Astrocyte (in vitro differentiated cells and primary cell): ENCODE measurements at regions not wholly inside any gene's neighbourhood (a gene's known extent, or its start where the extent isn't known, plus 50 kb on each side); places are given as distances from the start of the nearest gene placed in this dataset.
A peak's percentile ranks its signal among the peaks of the same experiment; 100 is the strongest.

Source experiments
- DNase-seq: peaks from one replicate; pipeline ENCODE4 v3.0.0-alpha.2; 2010; ENCODE audit warnings: low read depth
- FAIRE-seq: peaks from 2 replicates; lab custom pipeline; 2011; peaks lifted over from hg19 to GRCh38; lab: Jason Lieb, UNC
- H2AFZ ChIP-seq: 2 replicates; pipeline ENCODE4 v1.6.0; 2012; ENCODE audit warnings: low read depth, low read length, inconsistent platforms
- H3K27ac ChIP-seq: 2 replicates; pipeline ENCODE4 v1.5.1; 2011; ENCODE audit warnings: low read depth, low read length, inconsistent platforms
- H3K27me3 ChIP-seq: 2 replicates; pipeline ENCODE4 v1.6.0; 2011; ENCODE audit warnings: low read length, inconsistent platforms; ENCODE audit not compliant: insufficient read depth
- H3K36me3 ChIP-seq: 2 replicates; pipeline ENCODE4 v1.5.1; 2011; ENCODE audit warnings: low read length, inconsistent platforms; ENCODE audit not compliant: insufficient read depth
- H3K4me1 ChIP-seq: 2 replicates; pipeline ENCODE4 v1.5.1; 2011; ENCODE audit warnings: low read length, inconsistent platforms; ENCODE audit not compliant: insufficient read depth
- H3K4me2 ChIP-seq: 2 replicates; pipeline ENCODE4 v1.6.0; 2012; ENCODE audit warnings: low read length, inconsistent platforms
- H3K4me3 ChIP-seq: 2 replicates; pipeline ENCODE4 v1.5.1; 2011; ENCODE audit warnings: low read depth, mild to moderate bottlenecking, low read length, inconsistent platforms; ENCODE audit not compliant: insufficient read depth
- H3K79me2 ChIP-seq: 2 replicates; pipeline ENCODE4 v1.6.0; 2012; ENCODE audit warnings: mild to moderate bottlenecking, low read length, inconsistent platforms; ENCODE audit not compliant: insufficient read depth
- H3K9ac ChIP-seq: 2 replicates; pipeline ENCODE4 v1.6.0; 2012; ENCODE audit warnings: mild to moderate bottlenecking, low read length, inconsistent platforms
- H3K9me3 ChIP-seq: 2 replicates; pipeline ENCODE4 v1.5.1; 2012; ENCODE audit warnings: low read depth, mild to moderate bottlenecking, low read length, inconsistent platforms; ENCODE audit not compliant: insufficient read depth
- H4K20me1 ChIP-seq: 2 replicates; pipeline ENCODE4 v1.6.0; 2012; ENCODE audit warnings: low read length, inconsistent platforms; ENCODE audit not compliant: insufficient read depth
- H3K27ac Mint-ChIP-seq: one replicate; pipeline ENCODE4 v1.8.0; 2021; ENCODE audit warnings: mild to moderate bottlenecking, mixed read lengths; ENCODE audit not compliant: unreplicated experiment
- H3K27me3 Mint-ChIP-seq: one replicate; pipeline ENCODE4 v1.8.0; 2021; ENCODE audit warnings: low read depth, mixed read lengths; ENCODE audit not compliant: unreplicated experiment
- H3K36me3 Mint-ChIP-seq: one replicate; pipeline ENCODE4 v1.8.0; 2021; ENCODE audit warnings: low read depth, mixed read lengths; ENCODE audit not compliant: unreplicated experiment
- H3K4me1 Mint-ChIP-seq: one replicate; pipeline ENCODE4 v1.8.0; 2021; ENCODE audit warnings: low read depth, mixed read lengths; ENCODE audit not compliant: unreplicated experiment
- H3K4me3 Mint-ChIP-seq: one replicate; pipeline ENCODE4 v1.8.0; 2021; ENCODE audit warnings: mild to moderate bottlenecking, moderate library complexity, mixed read lengths; ENCODE audit not compliant: unreplicated experiment
- H3K9me3 Mint-ChIP-seq: one replicate; pipeline ENCODE4 v1.8.0; 2021; ENCODE audit warnings: mild to moderate bottlenecking, mixed read lengths; ENCODE audit not compliant: unreplicated experiment
- CTCF ChIP-seq: IDR thresholded peaks from 2 replicates; pipeline ENCODE4 v1.5.1; 2011; ENCODE audit warnings: low read depth, mild to moderate bottlenecking, inconsistent platforms, low read length, moderate library complexity; ENCODE audit not compliant: insufficient read depth
- EZH2 ChIP-seq: IDR thresholded peaks from 2 replicates; pipeline ENCODE4 v1.6.1; 2012; ENCODE audit warnings: mild to moderate bottlenecking, low read length, inconsistent platforms; ENCODE audit not compliant: insufficient read depth

DNA sequence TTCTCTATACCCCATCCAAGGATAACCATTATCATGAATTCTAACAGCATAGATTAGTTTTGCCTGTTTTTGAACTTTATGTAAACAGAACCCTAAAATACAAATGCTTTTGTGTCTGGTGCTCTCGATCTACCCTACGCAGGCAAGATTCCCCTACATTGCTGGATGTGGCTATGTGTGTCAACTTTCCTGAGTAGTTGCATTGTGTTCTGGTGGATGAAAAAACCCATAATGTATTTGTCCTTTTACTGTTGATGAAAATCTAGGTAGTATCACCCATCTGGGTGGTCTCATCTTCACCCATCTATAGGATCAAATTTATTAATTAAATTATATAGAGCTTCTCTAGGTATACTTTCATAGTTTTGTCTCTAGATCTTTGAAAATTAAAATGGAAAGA, 211.7 kb downstream of the ANKRD60 start:
- no peaks in the 10 kb centered on the region for H3K36me3 ChIP-seq
- H3K79me2 ChIP-seq, result no peaks in the 10 kb centered on the region
- no peaks in the 10 kb centered on the region for H3K27me3 ChIP-seq
- peak overlapping the region; percentile 79 for H3K27ac ChIP-seq
- H3K27me3 Mint-ChIP-seq, result peaks cover 9% of the 10 kb centered on the region
- peaks cover 5% of the 10 kb centered on the region for H3K9me3 Mint-ChIP-seq
- no peaks in the 10 kb centered on the region for H4K20me1 ChIP-seq
- peaks cover 36% of the 10 kb centered on the region for H3K4me1 ChIP-seq
- DNase-seq (no peak), FAIRE-seq (peak; percentile 66)
- H3K4me1 Mint-ChIP-seq, result peaks cover 22% of the 10 kb centered on the region
- H3K27ac Mint-ChIP-seq, result no peak overlapping the region
- TF ChIP-seq EZH2 (no peak), CTCF (no peak)
- no peak overlapping the region for H2AFZ ChIP-seq
- peak overlapping the region; percentile 60 for H3K9ac ChIP-seq
- no peak overlapping the region for H3K4me3 ChIP-seq
- no peaks in the 10 kb centered on the region for H3K9me3 ChIP-seq
- no peaks in the 10 kb centered on the region for H3K36me3 Mint-ChIP-seq
- H3K4me2 ChIP-seq, result peak overlapping the region; percentile 52
- H3K4me3 Mint-ChIP-seq, result no peak overlapping the region

DNA sequence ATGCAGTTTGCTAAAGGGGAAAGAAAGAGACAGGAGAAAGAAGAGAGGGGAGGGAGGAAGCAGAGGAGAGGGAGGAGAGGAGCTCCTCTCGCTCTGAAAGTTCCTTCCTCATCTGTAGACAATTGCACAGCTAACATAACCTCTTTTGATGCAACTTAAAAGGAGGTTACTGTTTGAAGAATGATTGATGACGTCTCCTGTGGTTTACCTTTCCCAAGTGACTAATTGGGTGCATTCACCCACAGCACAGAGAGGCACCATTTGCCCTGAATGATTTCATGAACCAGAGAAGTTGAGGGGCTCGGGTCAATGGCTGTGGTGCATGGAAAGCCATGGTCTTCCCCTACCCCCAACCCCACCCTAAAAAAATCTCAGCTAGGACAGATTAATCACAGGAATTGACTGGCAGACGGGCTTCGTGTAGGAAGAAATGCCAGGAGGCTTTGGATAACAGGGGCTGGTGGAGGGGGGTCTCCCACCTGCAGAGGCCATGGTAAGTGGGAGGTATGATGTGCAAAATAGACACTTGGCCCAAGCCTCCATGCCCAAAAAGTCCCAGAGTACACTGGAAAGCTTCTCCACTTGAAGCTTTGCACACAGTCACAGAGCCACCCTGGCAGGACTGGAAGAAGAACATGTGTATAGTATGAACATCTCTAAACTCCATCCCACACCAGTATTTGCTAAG, 213.7 kb downstream of the ANKRD60 start:
- no peak for FAIRE-seq
- Histone ChIP-seq H3K9me3 (no peaks in the 10 kb centered on the region), H3K27me3 (no peaks in the 10 kb centered on the region), H3K36me3 (no peaks in the 10 kb centered on the region), H3K4me2 (peak overlapping the region; percentile 39), H3K79me2 (no peaks in the 10 kb centered on the region), H2AFZ (no peak overlapping the region), H3K4me1 (peaks cover 35% of the 10 kb centered on the region), H3K27ac (peak overlapping the region; percentile 36), H3K4me3 (no peak overlapping the region), H4K20me1 (no peaks in the 10 kb centered on the region), H3K9ac (peak overlapping the region; percentile 2)
- Mint-ChIP-seq H3K36me3 (no peaks in the 10 kb centered on the region), H3K9me3 (peaks cover 5% of the 10 kb centered on the region), H3K27me3 (peaks cover 17% of the 10 kb centered on the region), H3K4me3 (no peak overlapping the region), H3K4me1 (peaks cover 22% of the 10 kb centered on the region), H3K27ac (no peak overlapping the region)
- peak; percentile 68 for DNase-seq
- no peak for TF ChIP-seq EZH2
- no peak for TF ChIP-seq CTCF
